Ishikawa (cell line): ENCODE measurements at regions not wholly inside any gene's neighbourhood (a gene's known extent, or its start where the extent isn't known, plus 50 kb on each side); places are given as distances from the start of the nearest gene placed in this dataset.

ENCODE experiments used
- CEBPB ChIP-seq: IDR thresholded peaks from 2 replicates; pipeline ENCODE4 v1.6.1; 2012
- CREB1 ChIP-seq: IDR thresholded peaks from 2 replicates; pipeline ENCODE4 v1.6.1; 2012; ENCODE audit warnings: low read depth
- EGR1 ChIP-seq: IDR thresholded peaks from 2 replicates; pipeline ENCODE4 v1.6.1; 2012
- EP300 ChIP-seq: IDR thresholded peaks from 2 replicates; pipeline ENCODE4 v1.6.1; 2012; ENCODE audit warnings: borderline replicate concordance
- FOXM1 ChIP-seq: IDR thresholded peaks from 2 replicates; pipeline ENCODE4 v1.6.1; 2012; ENCODE audit warnings: low read depth, borderline replicate concordance
- RAD21 ChIP-seq: IDR thresholded peaks from 2 replicates; pipeline ENCODE4 v1.6.1; 2012; ENCODE audit warnings: low read depth
- TCF12 ChIP-seq: IDR thresholded peaks from 2 replicates; pipeline ENCODE4 v1.6.1; 2012; ENCODE audit warnings: low read depth
- YY1 ChIP-seq: IDR thresholded peaks from 2 replicates; pipeline ENCODE4 v1.6.1; 2012; ENCODE audit warnings: low read depth
- ZBTB7A ChIP-seq: IDR thresholded peaks from 2 replicates; pipeline ENCODE4 v1.6.1; 2012; ENCODE audit warnings: low read depth
- TF ChIP-seq, protein P1 (sequence below): IDR thresholded peaks from 2 replicates; pipeline ENCODE4 v1.6.1; 2012
- TF ChIP-seq, protein P2 (sequence below): IDR thresholded peaks from 2 replicates; pipeline ENCODE4 v1.6.1; 2012; ENCODE audit warnings: low read depth, mild to moderate bottlenecking

DNA sequence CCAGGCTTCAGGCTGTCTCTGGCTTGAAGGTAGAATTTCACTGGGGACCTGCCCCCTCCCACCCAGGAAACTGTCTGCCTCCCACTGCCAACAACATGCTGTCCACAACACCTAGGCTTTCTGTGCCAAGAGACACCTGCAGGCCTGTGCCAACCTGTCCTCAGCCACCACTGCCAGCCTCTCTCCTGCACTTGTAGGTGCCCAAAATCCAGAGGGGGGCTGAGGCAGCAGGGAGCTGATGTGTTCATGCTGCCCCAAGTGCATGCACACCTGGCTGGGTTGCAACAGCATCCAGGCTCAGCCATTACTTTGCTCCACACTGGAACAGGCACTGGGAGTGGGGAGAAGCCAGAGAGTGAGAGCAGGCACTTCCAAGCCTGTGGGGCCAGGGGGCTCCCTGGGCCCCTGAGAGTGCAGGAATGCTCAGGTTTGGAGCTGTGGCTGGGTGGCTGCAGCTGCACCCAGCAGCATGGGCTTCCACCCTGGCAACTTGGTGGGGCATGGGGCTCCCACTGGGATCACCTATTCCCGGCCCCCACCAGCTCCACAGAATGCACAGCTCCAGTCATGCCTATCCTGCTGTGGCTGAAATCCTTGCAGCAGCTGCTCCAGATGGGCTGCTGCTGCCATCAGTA, 218.1 kb upstream of the OBI1 start:
- no peak for TF ChIP-seq CEBPB
- no peak for TF ChIP-seq FOXM1
- TF ChIP-seq YY1, result no peak
- TF ChIP-seq EGR1, result no peak
- no peak for TF ChIP-seq CREB1
- TF ChIP-seq, protein P1, sequence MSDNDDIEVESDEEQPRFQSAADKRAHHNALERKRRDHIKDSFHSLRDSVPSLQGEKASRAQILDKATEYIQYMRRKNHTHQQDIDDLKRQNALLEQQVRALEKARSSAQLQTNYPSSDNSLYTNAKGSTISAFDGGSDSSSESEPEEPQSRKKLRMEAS, result no peak
- TF ChIP-seq EP300, result no peak
- TF ChIP-seq TCF12, result no peak
- no peak for TF ChIP-seq ZBTB7A
- TF ChIP-seq, protein P2, sequence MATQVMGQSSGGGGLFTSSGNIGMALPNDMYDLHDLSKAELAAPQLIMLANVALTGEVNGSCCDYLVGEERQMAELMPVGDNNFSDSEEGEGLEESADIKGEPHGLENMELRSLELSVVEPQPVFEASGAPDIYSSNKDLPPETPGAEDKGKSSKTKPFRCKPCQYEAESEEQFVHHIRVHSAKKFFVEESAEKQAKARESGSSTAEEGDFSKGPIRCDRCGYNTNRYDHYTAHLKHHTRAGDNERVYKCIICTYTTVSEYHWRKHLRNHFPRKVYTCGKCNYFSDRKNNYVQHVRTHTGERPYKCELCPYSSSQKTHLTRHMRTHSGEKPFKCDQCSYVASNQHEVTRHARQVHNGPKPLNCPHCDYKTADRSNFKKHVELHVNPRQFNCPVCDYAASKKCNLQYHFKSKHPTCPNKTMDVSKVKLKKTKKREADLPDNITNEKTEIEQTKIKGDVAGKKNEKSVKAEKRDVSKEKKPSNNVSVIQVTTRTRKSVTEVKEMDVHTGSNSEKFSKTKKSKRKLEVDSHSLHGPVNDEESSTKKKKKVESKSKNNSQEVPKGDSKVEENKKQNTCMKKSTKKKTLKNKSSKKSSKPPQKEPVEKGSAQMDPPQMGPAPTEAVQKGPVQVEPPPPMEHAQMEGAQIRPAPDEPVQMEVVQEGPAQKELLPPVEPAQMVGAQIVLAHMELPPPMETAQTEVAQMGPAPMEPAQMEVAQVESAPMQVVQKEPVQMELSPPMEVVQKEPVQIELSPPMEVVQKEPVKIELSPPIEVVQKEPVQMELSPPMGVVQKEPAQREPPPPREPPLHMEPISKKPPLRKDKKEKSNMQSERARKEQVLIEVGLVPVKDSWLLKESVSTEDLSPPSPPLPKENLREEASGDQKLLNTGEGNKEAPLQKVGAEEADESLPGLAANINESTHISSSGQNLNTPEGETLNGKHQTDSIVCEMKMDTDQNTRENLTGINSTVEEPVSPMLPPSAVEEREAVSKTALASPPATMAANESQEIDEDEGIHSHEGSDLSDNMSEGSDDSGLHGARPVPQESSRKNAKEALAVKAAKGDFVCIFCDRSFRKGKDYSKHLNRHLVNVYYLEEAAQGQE, result no peak
- TF ChIP-seq RAD21, result no peak
